MCF 10A (cell line): ENCODE measurements at regions not wholly inside any gene's neighbourhood (a gene's known extent, or its start where the extent isn't known, plus 50 kb on each side); places are given as distances from the start of the nearest gene placed in this dataset.
A peak's percentile ranks its signal among the peaks of the same experiment; 100 is the strongest.

Source experiments
- BruUV-seq: library from RNA; stranded (reverse); fragments of 400-500 nt; replicated peaks from 2 replicates; lab custom pipeline; 2021; lab: Mats Ljungman, UMichigan
- CTCF ChIA-PET: fragments of 300-600 bp; sonication (Branson Sonifier 250); formaldehyde crosslinking; extraction: SDS; loops from one replicate; lab custom pipeline; 2021; ENCODE audit warnings: antibody characterized with exemption, inconsistent platforms; lab: Yijun Ruan, JAX
- POLR2A ChIA-PET: fragments of 300-600, 350-650 bp; sonication (Branson Sonifier 250); formaldehyde crosslinking; extraction: SDS; loops from one replicate; lab custom pipeline; 2020; ENCODE audit warnings: antibody characterized with exemption, inconsistent platforms; lab: Yijun Ruan, JAX
- DNase-seq: peaks from one replicate; pipeline ENCODE4 v3.0.0-alpha.2; 2018; ENCODE audit not compliant: unreplicated experiment
- H3K27ac Mint-ChIP-seq: one replicate; pipeline ENCODE4 v1.8.0; 2022; ENCODE audit warnings: mild to moderate bottlenecking, low read depth, mixed read lengths; ENCODE audit not compliant: unreplicated experiment
- H3K27me3 Mint-ChIP-seq: one replicate; pipeline ENCODE4 v1.8.0; 2022; ENCODE audit warnings: mixed read lengths; ENCODE audit not compliant: insufficient read depth, unreplicated experiment
- H3K36me3 Mint-ChIP-seq: one replicate; pipeline ENCODE4 v1.8.0; 2022; ENCODE audit warnings: mild to moderate bottlenecking, moderate library complexity, mixed read lengths; ENCODE audit not compliant: insufficient read depth, unreplicated experiment
- H3K4me1 Mint-ChIP-seq: one replicate; pipeline ENCODE4 v1.8.0; 2022; ENCODE audit warnings: mixed read lengths; ENCODE audit not compliant: insufficient read depth, unreplicated experiment
- H3K4me3 Mint-ChIP-seq: one replicate; pipeline ENCODE4 v1.8.0; 2022; ENCODE audit warnings: mild to moderate bottlenecking, moderate library complexity, mixed read lengths; ENCODE audit not compliant: unreplicated experiment
- H3K9me3 Mint-ChIP-seq: one replicate; pipeline ENCODE4 v1.8.0; 2022; ENCODE audit warnings: mixed read lengths; ENCODE audit not compliant: unreplicated experiment
- intact Hi-C: fragments of 100-400 bp; cut with micrococcal nuclease; formaldehyde crosslinking; loops from 2 replicates; pipeline ENCODE4 v1.14.1; 2022
- TF ChIP-seq, protein P1 (sequence below): fragments of 200-600 bp; IDR thresholded peaks from one replicate; pipeline ENCODE4 v1.8.0; 2022; ENCODE audit warnings: antibody characterized with exemption, mild to moderate bottlenecking; ENCODE audit not compliant: unreplicated experiment

DNA sequence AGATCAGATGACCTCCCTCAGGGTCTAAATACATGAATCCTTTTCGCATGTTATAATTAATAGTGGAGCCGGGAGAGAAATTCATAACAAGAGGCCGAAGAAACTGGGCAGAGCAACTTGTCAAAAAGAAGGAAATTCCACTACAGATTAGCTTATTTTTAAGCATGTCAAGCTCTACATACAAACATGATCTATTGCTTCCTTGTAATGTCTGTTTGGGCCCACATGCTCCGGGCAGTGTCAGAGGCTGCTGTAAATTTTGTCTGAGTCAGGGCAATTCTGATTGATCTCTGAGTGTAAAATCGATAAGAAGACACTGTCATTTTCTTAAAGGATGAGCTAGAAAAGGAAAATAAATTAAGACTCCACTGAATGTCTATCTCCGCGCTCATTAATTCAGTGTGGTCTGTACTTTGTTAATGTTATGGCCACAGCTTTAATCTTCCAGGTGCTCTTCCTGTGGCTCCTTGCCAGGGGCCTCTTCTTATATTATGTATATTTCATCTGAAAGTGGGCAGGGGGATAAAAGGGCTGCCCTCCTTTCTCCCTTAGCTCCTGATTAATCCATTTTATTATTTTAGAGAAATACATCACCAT, 194.1 kb upstream of the SP8 start:
- H3K4me3 Mint-ChIP-seq, result no peak overlapping the region

DNA sequence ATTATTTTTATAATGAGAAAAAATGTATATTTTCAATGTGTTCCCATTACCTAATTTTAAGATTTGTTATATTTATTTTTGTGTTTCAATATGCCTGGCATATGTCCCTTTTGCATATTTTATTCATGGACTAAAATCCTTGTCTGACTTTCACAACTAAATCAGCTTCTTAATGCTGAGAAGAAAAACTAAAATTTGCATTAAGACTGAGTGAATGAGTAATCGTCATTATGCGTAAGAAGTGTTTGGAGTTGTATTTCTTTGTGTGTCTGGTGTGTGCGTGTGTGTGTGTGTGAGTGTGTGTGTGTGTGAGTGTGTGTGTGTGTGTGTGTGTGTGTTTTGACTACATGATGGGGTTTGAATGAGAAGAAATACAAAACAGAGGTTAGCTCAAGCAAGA, 201.7 kb upstream of the SP8 start:
- H3K27me3 Mint-ChIP-seq, result no peaks in the 10 kb centered on the region
- ChIA-PET POLR2A (interaction anchor here (1.3 kb wide), 1 partner anchor 276 kb away, joined by 5 read pairs; no protein-coding TSS in a partner anchor), CTCF (interaction anchor here (0.6 to 4.2 kb wide), 6 partner anchors 12 to 266 kb away, joined by 3 to 30 read pairs (median 4); no protein-coding TSS in a partner anchor)
- BruUV-seq, result no TSS peak
- DNase-seq, result no peak
- TF ChIP-seq, protein P1, sequence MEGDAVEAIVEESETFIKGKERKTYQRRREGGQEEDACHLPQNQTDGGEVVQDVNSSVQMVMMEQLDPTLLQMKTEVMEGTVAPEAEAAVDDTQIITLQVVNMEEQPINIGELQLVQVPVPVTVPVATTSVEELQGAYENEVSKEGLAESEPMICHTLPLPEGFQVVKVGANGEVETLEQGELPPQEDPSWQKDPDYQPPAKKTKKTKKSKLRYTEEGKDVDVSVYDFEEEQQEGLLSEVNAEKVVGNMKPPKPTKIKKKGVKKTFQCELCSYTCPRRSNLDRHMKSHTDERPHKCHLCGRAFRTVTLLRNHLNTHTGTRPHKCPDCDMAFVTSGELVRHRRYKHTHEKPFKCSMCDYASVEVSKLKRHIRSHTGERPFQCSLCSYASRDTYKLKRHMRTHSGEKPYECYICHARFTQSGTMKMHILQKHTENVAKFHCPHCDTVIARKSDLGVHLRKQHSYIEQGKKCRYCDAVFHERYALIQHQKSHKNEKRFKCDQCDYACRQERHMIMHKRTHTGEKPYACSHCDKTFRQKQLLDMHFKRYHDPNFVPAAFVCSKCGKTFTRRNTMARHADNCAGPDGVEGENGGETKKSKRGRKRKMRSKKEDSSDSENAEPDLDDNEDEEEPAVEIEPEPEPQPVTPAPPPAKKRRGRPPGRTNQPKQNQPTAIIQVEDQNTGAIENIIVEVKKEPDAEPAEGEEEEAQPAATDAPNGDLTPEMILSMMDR, result no peak
- no peak overlapping the region for H3K4me3 Mint-ChIP-seq
- H3K36me3 Mint-ChIP-seq, result no peaks in the 10 kb centered on the region
- no peaks in the 10 kb centered on the region for H3K9me3 Mint-ChIP-seq
- H3K27ac Mint-ChIP-seq, result no peak overlapping the region
- intact Hi-C loops, result no loop called here
- no peaks in the 10 kb centered on the region for H3K4me1 Mint-ChIP-seq

More for the DNA sequence above, 194.1 kb upstream of the SP8 start:
- DNase-seq, result no peak
- intact Hi-C loops, result no loop called here
- H3K4me1 Mint-ChIP-seq, result no peaks in the 10 kb centered on the region
- CTCF ChIA-PET, result interaction anchor here (1.0 kb wide), 1 partner anchor 274 kb away, joined by 3 read pairs; no protein-coding TSS in a partner anchor
- TF ChIP-seq, protein P1, result no peak
- no peak overlapping the region for H3K27ac Mint-ChIP-seq
- H3K27me3 Mint-ChIP-seq, result no peaks in the 10 kb centered on the region
- no peaks in the 10 kb centered on the region for H3K36me3 Mint-ChIP-seq
- POLR2A ChIA-PET, result no interaction called here
- no peaks in the 10 kb centered on the region for H3K9me3 Mint-ChIP-seq
- no TSS peak for BruUV-seq

DNA sequence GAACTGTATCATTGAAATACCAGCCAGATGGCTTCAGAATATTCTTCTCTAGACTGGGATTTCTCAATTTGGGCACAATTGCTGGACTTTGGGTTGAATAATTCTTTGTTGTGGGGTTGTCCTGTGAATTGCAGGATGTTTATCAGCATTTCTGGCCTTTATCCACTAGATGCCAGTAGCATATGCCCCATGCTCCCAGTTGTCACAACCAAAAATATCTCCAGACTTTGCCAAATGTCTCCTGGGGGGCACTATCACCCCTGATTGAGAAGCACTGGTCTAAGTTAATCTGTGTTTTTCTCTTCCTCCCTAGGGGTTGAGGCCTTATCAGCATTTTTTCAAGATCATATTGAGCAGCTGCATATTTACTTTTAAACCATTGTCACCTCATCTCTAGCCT, 204.9 kb upstream of the SP8 start:
- H3K36me3 Mint-ChIP-seq, result no peaks in the 10 kb centered on the region
- intact Hi-C loops, result loop anchor here (1.0 to 10.0 kb wide), 4 partner anchors 217 to 773 kb away; no protein-coding TSS in a partner anchor
- H3K9me3 Mint-ChIP-seq, result no peaks in the 10 kb centered on the region
- H3K27ac Mint-ChIP-seq, result no peak overlapping the region
- H3K4me3 Mint-ChIP-seq, result no peak overlapping the region
- CTCF ChIA-PET, result interaction anchor here (0.6 to 4.2 kb wide), 17 partner anchors 9 to 1233 kb away, joined by 3 to 30 read pairs (median 4); no protein-coding TSS in a partner anchor
- POLR2A ChIA-PET, result interaction anchor here (0.5 kb wide), 1 partner anchor 15 kb away, joined by 4 read pairs; no protein-coding TSS in a partner anchor
- TF ChIP-seq, protein P1, result peak; percentile 40
- BruUV-seq, result no TSS peak
- H3K27me3 Mint-ChIP-seq, result no peaks in the 10 kb centered on the region
- peak; percentile 24 for DNase-seq
- H3K4me1 Mint-ChIP-seq, result no peaks in the 10 kb centered on the region

DNA sequence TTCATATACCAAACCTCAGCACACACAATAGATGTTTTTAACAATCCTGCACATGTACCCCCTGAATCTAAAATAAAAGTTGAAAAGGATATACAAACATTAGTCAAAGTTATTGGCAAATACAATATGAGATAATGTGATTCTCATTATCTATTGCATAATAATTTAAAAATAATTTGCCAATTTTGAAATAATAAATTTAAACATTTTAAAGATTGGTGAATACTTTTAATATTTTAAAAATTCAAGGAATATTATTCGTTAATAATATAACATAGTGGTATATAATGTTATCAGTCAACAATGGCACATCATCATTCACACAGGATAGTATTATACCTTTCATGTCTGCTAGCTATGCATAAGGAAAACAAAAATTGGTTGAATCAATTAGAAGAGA, 207.0 kb upstream of the SP8 start:
- BruUV-seq, result no TSS peak
- Mint-ChIP-seq H3K27me3 (no peaks in the 10 kb centered on the region), H3K9me3 (no peaks in the 10 kb centered on the region), H3K36me3 (no peaks in the 10 kb centered on the region), H3K4me1 (no peaks in the 10 kb centered on the region), H3K27ac (no peak overlapping the region), H3K4me3 (no peak overlapping the region)
- ChIA-PET CTCF (interaction anchor here (0.9 to 1.6 kb wide), 5 partner anchors 213 to 1088 kb away, joined by 3 to 5 read pairs (median 3); no protein-coding TSS in a partner anchor), POLR2A (no interaction called here)
- intact Hi-C loops, result loop anchor here (10.0 kb wide), 3 partner anchors 219 to 771 kb away; no protein-coding TSS in a partner anchor
- TF ChIP-seq, protein P1, result no peak
- DNase-seq, result no peak
